ENCODE measurements at regions not wholly inside any gene's neighbourhood (a gene's known extent, or its start where the extent isn't known, plus 50 kb on each side); places are given as distances from the start of the nearest gene placed in this dataset.
A peak's percentile ranks its signal among the peaks of the same experiment; 100 is the strongest.

GRCh38 chr5:38207343-38207742, 51.0 kb upstream of the EGFLAM start:
- ATAC-seq: no peak
- H3K4me1 ChIP-seq: no peaks in the 10 kb centered on the region

DNA sequence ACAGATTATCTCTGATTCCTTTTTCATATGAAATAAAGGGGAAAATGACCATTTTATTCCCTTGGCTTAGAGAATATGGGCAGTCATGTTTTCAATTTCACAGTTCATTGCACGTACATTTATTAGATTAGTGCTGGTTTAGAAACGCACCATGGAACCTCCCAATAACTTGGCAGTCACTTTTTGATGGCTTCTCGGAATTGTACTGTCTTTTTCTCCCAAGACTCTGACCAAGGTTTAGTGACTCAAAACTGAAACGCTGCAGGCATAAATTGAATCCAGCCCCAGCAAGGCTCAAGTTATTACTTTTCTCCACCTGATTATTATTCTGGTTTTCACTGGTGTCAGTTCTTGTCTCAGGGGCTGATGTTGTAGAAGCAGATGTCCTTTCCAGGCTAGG, 55.6 kb upstream of the EGFLAM start:
- no peak overlapping the region for H3K4me3 ChIP-seq
- intact Hi-C loops (cut with DNase I): no loop called here
- no peaks in the 10 kb centered on the region for H3K9me3 ChIP-seq
- DNase-seq (no peak), ATAC-seq (no peak)
- H3K36me3 ChIP-seq: no peaks in the 10 kb centered on the region
- H3K27me3 ChIP-seq (ENCODE audit: low read depth): peaks cover 5% of the 10 kb centered on the region
- H3K27ac ChIP-seq: no peak overlapping the region
- H3K4me1 ChIP-seq: no peaks in the 10 kb centered on the region
- TF ChIP-seq, protein P1, sequence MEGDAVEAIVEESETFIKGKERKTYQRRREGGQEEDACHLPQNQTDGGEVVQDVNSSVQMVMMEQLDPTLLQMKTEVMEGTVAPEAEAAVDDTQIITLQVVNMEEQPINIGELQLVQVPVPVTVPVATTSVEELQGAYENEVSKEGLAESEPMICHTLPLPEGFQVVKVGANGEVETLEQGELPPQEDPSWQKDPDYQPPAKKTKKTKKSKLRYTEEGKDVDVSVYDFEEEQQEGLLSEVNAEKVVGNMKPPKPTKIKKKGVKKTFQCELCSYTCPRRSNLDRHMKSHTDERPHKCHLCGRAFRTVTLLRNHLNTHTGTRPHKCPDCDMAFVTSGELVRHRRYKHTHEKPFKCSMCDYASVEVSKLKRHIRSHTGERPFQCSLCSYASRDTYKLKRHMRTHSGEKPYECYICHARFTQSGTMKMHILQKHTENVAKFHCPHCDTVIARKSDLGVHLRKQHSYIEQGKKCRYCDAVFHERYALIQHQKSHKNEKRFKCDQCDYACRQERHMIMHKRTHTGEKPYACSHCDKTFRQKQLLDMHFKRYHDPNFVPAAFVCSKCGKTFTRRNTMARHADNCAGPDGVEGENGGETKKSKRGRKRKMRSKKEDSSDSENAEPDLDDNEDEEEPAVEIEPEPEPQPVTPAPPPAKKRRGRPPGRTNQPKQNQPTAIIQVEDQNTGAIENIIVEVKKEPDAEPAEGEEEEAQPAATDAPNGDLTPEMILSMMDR (IDR thresholded peaks at IDR 0.05): no peak

More at GRCh38 chr5:38207343-38207742, 51.0 kb upstream of the EGFLAM start:
- TF ChIP-seq, protein P1 (IDR thresholded peaks at IDR 0.05): no peak
- H3K9me3 ChIP-seq: no peaks in the 10 kb centered on the region
- no peaks in the 10 kb centered on the region for H3K36me3 ChIP-seq
- no peak for DNase-seq
- H3K27ac ChIP-seq: no peak overlapping the region
- H3K4me3 ChIP-seq: no peak overlapping the region
- peaks cover 11% of the 10 kb centered on the region for H3K27me3 ChIP-seq (ENCODE audit: low read depth)
- intact Hi-C loops (cut with DNase I): no loop called here

DNA sequence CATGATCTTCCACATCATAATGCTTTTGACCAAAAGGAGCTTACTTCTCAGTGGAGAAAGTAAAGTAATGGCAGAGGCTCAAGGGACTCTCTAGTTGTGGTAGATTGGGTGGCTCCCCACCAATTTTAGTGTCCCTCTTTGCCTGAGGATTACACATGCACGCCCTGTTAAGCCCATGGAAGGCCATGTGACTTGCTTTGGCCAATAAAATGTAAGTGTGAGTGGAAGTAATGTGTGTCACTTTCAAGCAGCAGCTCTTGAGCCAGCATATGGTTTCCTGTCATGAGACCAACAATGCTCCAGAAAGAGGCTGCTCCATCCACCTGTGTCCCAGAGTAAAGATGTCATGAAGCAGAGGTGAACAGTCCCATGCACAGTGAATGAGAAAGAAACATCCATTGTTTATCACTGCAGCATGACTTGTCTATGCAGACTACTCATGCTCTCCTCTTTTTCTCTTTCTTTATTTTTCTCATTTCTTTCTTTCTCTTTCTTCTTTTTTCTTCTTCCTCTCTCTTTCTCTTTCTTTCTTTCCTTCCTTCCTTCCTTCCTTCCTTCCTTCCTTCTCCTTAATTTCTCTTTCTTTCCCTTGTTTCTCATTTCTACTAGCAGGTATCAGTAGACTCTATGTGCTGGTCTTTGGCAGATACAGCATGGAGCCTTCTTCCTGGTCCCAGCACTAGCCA, 57.3 kb upstream of the EGFLAM start:
- Histone ChIP-seq H3K4me3 (no peak overlapping the region), H3K4me1 (no peaks in the 10 kb centered on the region), H3K27ac (no peak overlapping the region), H3K9me3 (no peaks in the 10 kb centered on the region), H3K27me3 (ENCODE audit: low read depth) (peaks cover 5% of the 10 kb centered on the region), H3K36me3 (no peaks in the 10 kb centered on the region)
- intact Hi-C loops (cut with DNase I): no loop called here
- DNase-seq: no peak
- TF ChIP-seq, protein P1 (IDR thresholded peaks at IDR 0.05): no peak
- ATAC-seq: no peak

GRCh38 chr5:38197118-38197517, 61.2 kb upstream of the EGFLAM start:
- DNase-seq (no peak), ATAC-seq (no peak)
- Histone ChIP-seq H3K36me3 (no peaks in the 10 kb centered on the region), H3K4me1 (no peaks in the 10 kb centered on the region), H3K27ac (no peak overlapping the region), H3K4me3 (no peak overlapping the region), H3K27me3 (ENCODE audit: low read depth) (no peaks in the 10 kb centered on the region), H3K9me3 (no peaks in the 10 kb centered on the region)
- intact Hi-C loops (cut with DNase I): no loop called here
- TF ChIP-seq, protein P1 (IDR thresholded peaks at IDR 0.05): no peak

GRCh38 chr5:38193015-38193581, 65.3 kb upstream of the EGFLAM start:
- Histone ChIP-seq H3K4me1 (no peaks in the 10 kb centered on the region), H3K9me3 (no peaks in the 10 kb centered on the region), H3K27me3 (ENCODE audit: low read depth) (no peaks in the 10 kb centered on the region), H3K36me3 (no peaks in the 10 kb centered on the region), H3K27ac (no peak overlapping the region), H3K4me3 (no peak overlapping the region)
- ATAC-seq: peak; percentile 83 to 85
- peak; percentile 67 for DNase-seq
- TF ChIP-seq, protein P1 (IDR thresholded peaks at IDR 0.05): peak; percentile 84
- intact Hi-C loops (cut with DNase I): no loop called here
